Fibroblast of lung (primary cell): ENCODE measurements at regions not wholly inside any gene's neighbourhood (a gene's known extent, or its start where the extent isn't known, plus 50 kb on each side); places are given as distances from the start of the nearest gene placed in this dataset.

Experiments
- DNase-seq, 2 donors: peaks; one replicate each; pipeline versions ENCODE4 v3.0.0 to v3.0.0-alpha.2; 2010; ENCODE audit warnings: low read depth in 2 of 2
- H2AFZ ChIP-seq: 2 replicates; pipeline ENCODE4 v1.5.1; 2012; ENCODE audit warnings: low read length, control low read depth, inconsistent platforms
- H3K27ac ChIP-seq: 2 replicates; pipeline ENCODE4 v1.5.1; 2011; ENCODE audit warnings: low read length, control low read depth; ENCODE audit not compliant: insufficient read depth
- H3K27me3 ChIP-seq: 2 replicates; pipeline ENCODE4 v1.5.1; 2011; ENCODE audit warnings: mild to moderate bottlenecking, low read length; ENCODE audit not compliant: control insufficient read depth, insufficient read depth
- H3K36me3 ChIP-seq: 2 replicates; pipeline ENCODE4 v1.5.1; 2011; ENCODE audit warnings: low read length; ENCODE audit not compliant: control insufficient read depth, insufficient read depth
- H3K4me1 ChIP-seq: 2 replicates; pipeline ENCODE4 v1.5.1; 2011; ENCODE audit warnings: low read length; ENCODE audit not compliant: control insufficient read depth, insufficient read depth; ENCODE audit errors: extremely low read depth
- H3K4me2 ChIP-seq: 2 replicates; pipeline ENCODE4 v1.5.1; 2011; ENCODE audit warnings: low read length, control low read depth; ENCODE audit not compliant: insufficient read depth; ENCODE audit errors: extremely low read depth
- H3K4me3 ChIP-seq, 4 experiments: fragments of 200-600 bp in 1 of 4; sonication (generic) in 1 of 4; replicated peaks in 1 of 4; 2 replicates each; pipeline ENCODE4 v1.5.1; 2011 to 2016; ENCODE audit warnings: low read length in 4 of 4, low read depth in 3 of 4, mild to moderate bottlenecking in 3 of 4, control low read depth in 2 of 4, inconsistent platforms in 1 of 4, mixed read lengths in 1 of 4; ENCODE audit not compliant: insufficient read depth in 1 of 4; ENCODE audit errors: control extremely low read depth in 1 of 4
- H3K79me2 ChIP-seq: 2 replicates; pipeline ENCODE4 v1.5.1; 2012; ENCODE audit warnings: mild to moderate bottlenecking, low read length, inconsistent platforms; ENCODE audit not compliant: control insufficient read depth, insufficient read depth
- H3K9ac ChIP-seq: 2 replicates; pipeline ENCODE4 v1.5.1; 2011; ENCODE audit warnings: mild to moderate bottlenecking, low read length, control low read depth; ENCODE audit not compliant: insufficient read depth
- H3K9me3 ChIP-seq: 2 replicates; pipeline ENCODE4 v1.5.1; 2012; ENCODE audit warnings: low read depth, low read length; ENCODE audit not compliant: control insufficient read depth, insufficient read depth
- H4K20me1 ChIP-seq: 2 replicates; pipeline ENCODE4 v1.5.1; 2011; ENCODE audit warnings: low read length; ENCODE audit not compliant: control insufficient read depth, insufficient read depth; ENCODE audit errors: extremely low read depth
- CTCF ChIP-seq, 2 donors: IDR thresholded peaks in 1 of 2; conservative IDR thresholded peaks in 1 of 2; 1 replicate in 1 of 2; 2 replicates in 1 of 2; pipeline ENCODE4 v1.5.1; 2011 to 2012; ENCODE audit warnings: low read length in 2 of 2, control low read depth in 1 of 2, inconsistent platforms in 1 of 2, low read depth in 1 of 2, mild to moderate bottlenecking in 1 of 2
- EZH2 ChIP-seq: IDR thresholded peaks from 2 replicates; pipeline ENCODE4 v1.5.1; 2012; ENCODE audit warnings: low read length, control low read depth, mild to moderate bottlenecking; ENCODE audit errors: missing control alignments

- Histone ChIP-seq H3K36me3 (no peaks in the 10 kb centered on the region), H3K9ac (no peak overlapping the region), H3K27me3 (no peaks in the 10 kb centered on the region), H3K4me3 (no peak overlapping the region), H4K20me1 (no peaks in the 10 kb centered on the region), H3K27ac (no peak overlapping the region), H3K9me3 (no peaks in the 10 kb centered on the region), H2AFZ (no peak overlapping the region), H3K4me1 (peaks cover under 1% of the 10 kb centered on the region), H3K79me2 (no peaks in the 10 kb centered on the region), H3K4me2 (no peak overlapping the region)
- DNase-seq, result no peak
- TF ChIP-seq EZH2, result no peak
- no peak for TF ChIP-seq CTCF (conservative IDR thresholded peaks at IDR 0.05 in 1 of 2, IDR thresholded peaks at IDR 0.05 in 1 of 2; ENCODE audit: low read depth in 1 of 2, low read length in 2 of 2)
Measured at GRCh38 chr1:199747984-199748383, 279.5 kb upstream of the NR5A2 start.

- Histone ChIP-seq H3K27ac (no peak overlapping the region), H3K36me3 (no peaks in the 10 kb centered on the region), H3K4me1 (no peaks in the 10 kb centered on the region), H4K20me1 (no peaks in the 10 kb centered on the region), H3K79me2 (no peaks in the 10 kb centered on the region), H3K9me3 (no peaks in the 10 kb centered on the region), H2AFZ (no peak overlapping the region), H3K4me2 (no peak overlapping the region), H3K4me3 (no peak overlapping the region), H3K9ac (no peak overlapping the region), H3K27me3 (no peaks in the 10 kb centered on the region)
- TF ChIP-seq CTCF (conservative IDR thresholded peaks at IDR 0.05 in 1 of 2, IDR thresholded peaks at IDR 0.05 in 1 of 2; ENCODE audit: low read depth in 1 of 2, low read length in 2 of 2) (no peak), EZH2 (no peak)
- no peak for DNase-seq
Measured at GRCh38 chr1:199751506-199751905, 276.0 kb upstream of the NR5A2 start.

- Histone ChIP-seq H3K4me2 (no peak overlapping the region), H4K20me1 (no peaks in the 10 kb centered on the region), H3K9ac (no peak overlapping the region), H3K4me1 (no peaks in the 10 kb centered on the region), H3K36me3 (no peaks in the 10 kb centered on the region), H2AFZ (no peak overlapping the region), H3K9me3 (no peaks in the 10 kb centered on the region), H3K27ac (no peak overlapping the region), H3K27me3 (no peaks in the 10 kb centered on the region), H3K79me2 (no peaks in the 10 kb centered on the region), H3K4me3 (no peak overlapping the region)
- DNase-seq, result no peak
- TF ChIP-seq EZH2, result no peak
- TF ChIP-seq CTCF (conservative IDR thresholded peaks at IDR 0.05 in 1 of 2, IDR thresholded peaks at IDR 0.05 in 1 of 2; ENCODE audit: low read depth in 1 of 2, low read length in 2 of 2), result no peak
Measured at GRCh38 chr1:199751962-199752687, 275.4 kb upstream of the NR5A2 start.
